HEK293T (cell line): ENCODE measurements at regions not wholly inside any gene's neighbourhood (a gene's known extent, or its start where the extent isn't known, plus 50 kb on each side); places are given as distances from the start of the nearest gene placed in this dataset.

Experiments
- CTCF ChIA-PET: fragments of 350-600 bp; formaldehyde crosslinking; extraction: SDS; loops from one replicate; lab custom pipeline; 2021; ENCODE audit warnings: antibody characterized with exemption, inconsistent platforms; lab: Yijun Ruan, JAX
- POLR2A ChIA-PET: fragments of 350-600 bp; formaldehyde crosslinking; extraction: SDS; loops from one replicate; lab custom pipeline; 2020; ENCODE audit warnings: antibody characterized with exemption, inconsistent platforms; lab: Yijun Ruan, JAX
- DNase-seq: peaks from one replicate; pipeline ENCODE4 v3.0.0; 2012; ENCODE audit warnings: mixed read lengths; ENCODE audit errors: extremely low spot score
- ARNT ChIP-seq: fragments of 450-650 bp; IDR thresholded peaks from 2 replicates; pipeline ENCODE4 v1.6.1; 2017; ENCODE audit warnings: mild to moderate bottlenecking
- BHLHE40 ChIP-seq: fragments of 450-650 bp; IDR thresholded peaks from 2 replicates; pipeline ENCODE4 v1.6.1; 2016; ENCODE audit warnings: mild to moderate bottlenecking, moderate library complexity, borderline replicate concordance
- CTBP1 ChIP-seq: fragments of 450-650 bp; IDR thresholded peaks from 2 replicates; pipeline ENCODE4 v1.6.1; 2016; ENCODE audit warnings: borderline replicate concordance
- ELF4 ChIP-seq: fragments of 450-650 bp; IDR thresholded peaks from 2 replicates; pipeline ENCODE4 v1.6.1; 2017; ENCODE audit warnings: antibody characterized with exemption
- FOXA1 ChIP-seq: fragments of 450-650 bp; IDR thresholded peaks from 2 replicates; pipeline ENCODE4 v1.6.1; 2016; ENCODE audit warnings: mild to moderate bottlenecking
- FOXK2 ChIP-seq: fragments of 450-650 bp; IDR thresholded peaks from 2 replicates; pipeline ENCODE4 v1.6.1; 2016; ENCODE audit warnings: mild to moderate bottlenecking
- FOXM1 ChIP-seq: fragments of 450-650 bp; IDR thresholded peaks from 2 replicates; pipeline ENCODE4 v1.6.1; 2017; ENCODE audit warnings: mild to moderate bottlenecking, borderline replicate concordance
- HDGF ChIP-seq: fragments of 450-650 bp; IDR thresholded peaks from 2 replicates; pipeline ENCODE4 v1.6.1; 2017; ENCODE audit warnings: antibody characterized with exemption, borderline replicate concordance
- L3MBTL2 ChIP-seq: fragments of 450-650 bp; conservative IDR thresholded peaks from 2 replicates; pipeline ENCODE4 v1.6.1; 2016; ENCODE audit warnings: mild to moderate bottlenecking
- LEF1 ChIP-seq: fragments of 450-650 bp; IDR thresholded peaks from 2 replicates; pipeline ENCODE4 v1.6.1; 2017; ENCODE audit warnings: mild to moderate bottlenecking, borderline replicate concordance
- NFRKB ChIP-seq: fragments of 450-650 bp; IDR thresholded peaks from 2 replicates; pipeline ENCODE4 v1.6.1; 2016; ENCODE audit warnings: mild to moderate bottlenecking, moderate library complexity
- PKNOX1 ChIP-seq: fragments of 450-650 bp; IDR thresholded peaks from 2 replicates; pipeline ENCODE4 v1.6.1; 2016
- SP1 ChIP-seq: fragments of 450-650 bp; IDR thresholded peaks from 2 replicates; pipeline ENCODE4 v1.6.1; 2017
- SUZ12 ChIP-seq: fragments of 450-650 bp; IDR thresholded peaks from 2 replicates; pipeline ENCODE4 v1.6.1; 2016; ENCODE audit warnings: mild to moderate bottlenecking
- TARDBP ChIP-seq: fragments of 450-650 bp; IDR thresholded peaks from 2 replicates; pipeline ENCODE4 v1.6.1; 2016
- ZNF384 ChIP-seq: fragments of 450-650 bp; IDR thresholded peaks from 2 replicates; pipeline ENCODE4 v1.6.1; 2016

GRCh38 chr14:66119606-66120231 lies 366.5 kb upstream of the CCDC196 start:
- DNase-seq: no peak
- POLR2A ChIA-PET: no interaction called here

GRCh38 chr14:66120402-66120801 lies 365.8 kb upstream of the CCDC196 start:
- DNase-seq: no peak
- ChIA-PET POLR2A (no interaction called here), CTCF (no interaction called here)
- TF ChIP-seq TARDBP (no peak), FOXK2 (no peak), PKNOX1 (no peak), NFRKB (no peak), HDGF (no peak), SUZ12 (no peak), FOXM1 (no peak), ARNT (no peak), L3MBTL2 (no peak), FOXA1 (no peak), SP1 (no peak), LEF1 (no peak), ELF4 (no peak)

More at GRCh38 chr14:66119606-66120231, 366.5 kb upstream of the CCDC196 start:
- CTCF ChIA-PET: no interaction called here
- TF ChIP-seq PKNOX1 (no peak), ARNT (no peak), ELF4 (no peak), FOXM1 (no peak), SP1 (no peak), CTBP1 (no peak), FOXK2 (no peak), NFRKB (no peak)

GRCh38 chr14:66121859-66122258 lies 364.3 kb upstream of the CCDC196 start:
- ChIA-PET POLR2A (no interaction called here), CTCF (interaction anchor here (0.5 kb wide), 1 partner anchor 19 kb away, joined by 3 read pairs; no protein-coding TSS in a partner anchor)
- TF ChIP-seq FOXM1: no peak
- no peak for TF ChIP-seq PKNOX1
- no peak for TF ChIP-seq FOXA1
- no peak for TF ChIP-seq LEF1
- no peak for TF ChIP-seq HDGF
- TF ChIP-seq SP1: no peak
- TF ChIP-seq L3MBTL2: no peak
- no peak for TF ChIP-seq CTBP1
- no peak for TF ChIP-seq TARDBP
- no peak for TF ChIP-seq SUZ12
- TF ChIP-seq FOXK2: no peak
- TF ChIP-seq BHLHE40: no peak
- no peak for TF ChIP-seq ARNT
- TF ChIP-seq ELF4: no peak
- no peak for TF ChIP-seq ZNF384
- no peak for TF ChIP-seq NFRKB
- no peak for DNase-seq

GRCh38 chr14:66129224-66129623 lies 356.9 kb upstream of the CCDC196 start:
- TF ChIP-seq PKNOX1: no peak
- TF ChIP-seq TARDBP: no peak
- no peak for TF ChIP-seq ZNF384
- ChIA-PET POLR2A (no interaction called here), CTCF (no interaction called here)
- no peak for DNase-seq

GRCh38 chr14:66131111-66131510 lies 355.1 kb upstream of the CCDC196 start:
- TF ChIP-seq SUZ12 (no peak), NFRKB (no peak), FOXA1 (no peak), ELF4 (no peak), TARDBP (no peak), FOXM1 (no peak), BHLHE40 (no peak), LEF1 (no peak), SP1 (no peak), ZNF384 (no peak), ARNT (no peak), PKNOX1 (no peak), HDGF (no peak), L3MBTL2 (no peak), CTBP1 (no peak), FOXK2 (no peak)
- ChIA-PET POLR2A (no interaction called here), CTCF (no interaction called here)
- no peak for DNase-seq
